ENCODE measurements at regions not wholly inside any gene's neighbourhood (a gene's known extent, or its start where the extent isn't known, plus 50 kb on each side); places are given as distances from the start of the nearest gene placed in this dataset.

DNA sequence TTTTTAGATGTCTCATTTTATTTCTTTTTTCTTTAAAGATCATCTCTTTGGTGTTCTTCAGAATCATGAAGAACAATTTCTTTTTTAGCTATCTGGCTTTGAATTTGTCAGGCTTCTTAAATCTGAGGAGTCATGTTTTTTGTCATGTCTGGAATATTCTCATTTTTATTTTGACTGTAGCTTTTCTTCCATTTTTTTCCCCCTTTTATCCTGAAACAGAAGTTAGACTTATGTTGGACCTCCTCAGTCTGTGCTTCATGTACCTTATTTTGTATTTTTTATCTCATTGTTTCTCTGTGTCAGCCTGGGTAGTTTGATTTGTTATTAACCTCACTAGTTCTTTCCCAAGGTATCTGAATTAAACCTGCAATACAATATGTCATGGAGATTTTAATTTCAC, 319.2 kb upstream of the ADGRL4 start:
- Histone ChIP-seq H3K36me3 (no peaks in the 10 kb centered on the region), H3K9me3 (replicated peaks) (peaks cover 10% of the 10 kb centered on the region), H3K4me3 (no peak overlapping the region), H3K27me3 (ENCODE audit: low read depth) (no peaks in the 10 kb centered on the region), H3K4me1 (no peaks in the 10 kb centered on the region), H3K27ac (replicated peaks) (no peak overlapping the region)
- intact Hi-C loops (cut with micrococcal nuclease), result no loop called here
- TF ChIP-seq, protein P1, sequence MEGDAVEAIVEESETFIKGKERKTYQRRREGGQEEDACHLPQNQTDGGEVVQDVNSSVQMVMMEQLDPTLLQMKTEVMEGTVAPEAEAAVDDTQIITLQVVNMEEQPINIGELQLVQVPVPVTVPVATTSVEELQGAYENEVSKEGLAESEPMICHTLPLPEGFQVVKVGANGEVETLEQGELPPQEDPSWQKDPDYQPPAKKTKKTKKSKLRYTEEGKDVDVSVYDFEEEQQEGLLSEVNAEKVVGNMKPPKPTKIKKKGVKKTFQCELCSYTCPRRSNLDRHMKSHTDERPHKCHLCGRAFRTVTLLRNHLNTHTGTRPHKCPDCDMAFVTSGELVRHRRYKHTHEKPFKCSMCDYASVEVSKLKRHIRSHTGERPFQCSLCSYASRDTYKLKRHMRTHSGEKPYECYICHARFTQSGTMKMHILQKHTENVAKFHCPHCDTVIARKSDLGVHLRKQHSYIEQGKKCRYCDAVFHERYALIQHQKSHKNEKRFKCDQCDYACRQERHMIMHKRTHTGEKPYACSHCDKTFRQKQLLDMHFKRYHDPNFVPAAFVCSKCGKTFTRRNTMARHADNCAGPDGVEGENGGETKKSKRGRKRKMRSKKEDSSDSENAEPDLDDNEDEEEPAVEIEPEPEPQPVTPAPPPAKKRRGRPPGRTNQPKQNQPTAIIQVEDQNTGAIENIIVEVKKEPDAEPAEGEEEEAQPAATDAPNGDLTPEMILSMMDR (IDR thresholded peaks at IDR 0.05; ENCODE audit: borderline replicate concordance), result no peak
- DNase-seq, result no peak

DNA sequence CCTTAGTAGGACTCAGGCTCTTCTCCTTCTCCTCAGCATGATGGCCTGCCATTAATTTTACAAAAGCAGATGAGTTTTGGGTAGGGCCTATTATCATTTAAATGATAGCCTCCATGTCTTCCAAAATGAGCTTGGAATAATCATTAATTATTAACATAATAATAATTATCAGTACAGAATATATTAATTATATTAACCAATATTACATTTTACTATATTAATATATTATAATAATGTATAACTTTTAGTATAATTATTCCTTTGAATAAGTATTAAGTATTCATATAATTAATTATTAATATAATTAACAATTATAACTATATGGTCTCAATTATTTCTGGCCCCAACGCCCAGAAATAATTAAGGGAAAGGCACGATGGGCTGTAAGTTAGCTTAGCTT, 318.6 kb upstream of the ADGRL4 start:
- no peak for DNase-seq
- intact Hi-C loops (cut with micrococcal nuclease), result no loop called here
- Histone ChIP-seq H3K4me3 (no peak overlapping the region), H3K4me1 (no peaks in the 10 kb centered on the region), H3K36me3 (no peaks in the 10 kb centered on the region), H3K9me3 (replicated peaks) (peaks cover 10% of the 10 kb centered on the region), H3K27ac (replicated peaks) (no peak overlapping the region), H3K27me3 (ENCODE audit: low read depth) (no peaks in the 10 kb centered on the region)
- TF ChIP-seq, protein P1 (IDR thresholded peaks at IDR 0.05; ENCODE audit: borderline replicate concordance), result no peak

DNA sequence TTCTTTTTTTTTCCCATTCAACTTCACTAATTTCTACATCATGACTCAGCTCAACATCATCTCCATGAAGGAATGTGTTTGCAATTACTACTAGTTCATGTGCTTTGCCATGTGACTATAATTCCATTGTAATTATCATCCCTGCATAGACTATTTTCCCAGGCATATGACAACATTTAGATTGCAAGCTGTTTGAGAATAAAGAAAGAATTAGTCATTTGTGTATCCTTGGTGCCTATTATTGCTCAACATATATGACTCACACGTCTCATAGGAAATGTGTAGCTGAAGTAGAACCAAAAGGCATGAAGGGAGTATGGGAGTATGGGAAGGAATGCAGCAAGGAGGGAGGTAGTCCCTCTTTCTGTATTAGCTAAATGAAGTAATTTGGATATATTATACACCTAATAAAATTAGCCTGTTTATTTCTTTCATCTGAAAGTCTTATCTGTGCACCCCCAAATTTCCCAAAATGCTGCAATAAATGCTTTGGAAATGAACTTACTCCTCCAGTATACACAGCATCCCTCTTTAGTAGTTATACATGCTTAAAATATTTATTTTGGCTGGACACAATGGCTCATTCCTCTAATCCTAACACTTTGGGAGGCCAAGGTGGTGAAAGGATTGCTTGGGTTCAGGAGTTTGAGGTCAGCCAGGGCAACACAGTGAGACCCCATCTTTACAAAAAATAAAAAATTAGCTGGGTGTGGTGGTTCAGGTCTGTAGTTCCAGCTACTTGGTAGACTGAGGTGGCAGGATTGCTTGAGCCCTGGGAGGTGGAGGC, 316.9 kb upstream of the ADGRL4 start:
- TF ChIP-seq, protein P1 (IDR thresholded peaks at IDR 0.05; ENCODE audit: borderline replicate concordance), result no peak
- Histone ChIP-seq H3K36me3 (no peaks in the 10 kb centered on the region), H3K27ac (replicated peaks) (no peak overlapping the region)

DNA sequence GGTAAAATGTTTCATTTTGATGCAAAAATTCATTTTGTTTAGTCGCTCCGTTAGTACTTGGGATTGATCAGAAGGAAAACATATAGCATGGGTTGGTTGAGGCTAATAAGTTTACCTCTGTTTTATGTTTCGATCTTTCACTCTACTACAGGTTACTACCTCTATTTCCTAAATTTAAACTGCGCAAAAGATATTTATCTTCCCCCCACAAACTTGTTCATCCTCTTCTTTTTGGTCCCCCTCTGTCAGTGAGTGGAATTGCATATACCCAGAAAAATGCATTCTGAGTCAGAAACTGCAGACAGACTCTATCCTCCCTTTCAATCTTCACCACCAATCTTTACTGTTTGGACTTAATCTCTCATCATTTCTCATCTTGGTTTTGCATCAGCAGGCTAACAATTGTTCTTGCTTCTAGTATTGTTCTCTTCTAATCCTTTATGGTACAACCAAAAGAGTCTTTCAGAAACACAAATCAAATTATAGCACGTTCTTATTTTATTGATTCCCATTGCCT, 316.0 kb upstream of the ADGRL4 start:
- intact Hi-C loops (cut with micrococcal nuclease), result no loop called here
- no peaks in the 10 kb centered on the region for H3K4me1 ChIP-seq
- H3K4me3 ChIP-seq, result no peak overlapping the region
- H3K9me3 ChIP-seq (replicated peaks), result peaks cover 10% of the 10 kb centered on the region
- no peaks in the 10 kb centered on the region for H3K27me3 ChIP-seq (ENCODE audit: low read depth)
- H3K27ac ChIP-seq (replicated peaks), result no peak overlapping the region
- TF ChIP-seq, protein P1 (IDR thresholded peaks at IDR 0.05; ENCODE audit: borderline replicate concordance), result no peak
- no peak for DNase-seq
- H3K36me3 ChIP-seq, result no peaks in the 10 kb centered on the region

More for the DNA sequence above, 316.9 kb upstream of the ADGRL4 start:
- peaks cover 10% of the 10 kb centered on the region for H3K9me3 ChIP-seq (replicated peaks)
- intact Hi-C loops (cut with micrococcal nuclease), result no loop called here
- H3K4me1 ChIP-seq, result no peaks in the 10 kb centered on the region
- H3K4me3 ChIP-seq, result no peak overlapping the region
- H3K27me3 ChIP-seq (ENCODE audit: low read depth), result no peaks in the 10 kb centered on the region
- no peak for DNase-seq

DNA sequence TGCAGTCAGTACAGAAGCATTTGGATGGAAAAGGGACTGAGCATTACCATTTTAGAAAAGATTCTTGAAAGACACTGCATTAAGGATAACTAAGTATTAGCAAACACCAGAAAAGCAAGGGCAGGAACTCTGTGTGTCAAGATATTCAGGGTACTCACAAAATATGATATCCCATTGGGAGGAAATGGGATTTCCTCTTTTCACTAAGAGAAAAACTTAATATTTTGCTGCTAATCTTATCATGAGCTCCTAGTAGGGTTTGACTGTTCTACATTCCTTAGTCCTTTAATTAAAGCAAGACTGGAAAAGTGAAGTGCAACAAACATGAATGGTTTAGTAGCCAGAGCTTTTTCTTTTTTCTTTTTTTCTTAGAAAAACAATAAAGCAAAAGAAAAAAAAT, 305.9 kb upstream of the ADGRL4 start:
- Histone ChIP-seq H3K4me1 (peaks cover 21% of the 10 kb centered on the region), H3K4me3 (no peak overlapping the region), H3K27me3 (ENCODE audit: low read depth) (no peaks in the 10 kb centered on the region), H3K36me3 (no peaks in the 10 kb centered on the region), H3K27ac (replicated peaks) (no peak overlapping the region), H3K9me3 (replicated peaks) (peaks cover 15% of the 10 kb centered on the region)
- TF ChIP-seq, protein P1 (IDR thresholded peaks at IDR 0.05; ENCODE audit: borderline replicate concordance), result no peak
- intact Hi-C loops (cut with micrococcal nuclease), result no loop called here
- DNase-seq, result no peak
